ENCODE measurements at regions not wholly inside any gene's neighbourhood (a gene's known extent, or its start where the extent isn't known, plus 50 kb on each side); places are given as distances from the start of the nearest gene placed in this dataset.

GRCh38 chr2:14424478-14425390 is 207.8 kb upstream of the LRATD1 start:
- Histone ChIP-seq H3K36me3 (no peaks in the 10 kb centered on the region), H3K4me1 (no peaks in the 10 kb centered on the region), H3K27me3 (no peaks in the 10 kb centered on the region), H3K9me3 (no peaks in the 10 kb centered on the region), H3K27ac (no peak overlapping the region), H3K4me3 (no peak overlapping the region)
- intact Hi-C loops (cut with DNase I): no loop called here
- TF ChIP-seq POLR2AphosphoS5 (IDR thresholded peaks at IDR 0.05; ENCODE audit: insufficient read depth in 1 of 2, low read depth in 1 of 2) (no peak), POLR2A (IDR thresholded peaks at IDR 0.05) (no peak)
- DNase-seq (ENCODE audit: extremely low spot score in 2 of 2): no peak

- TF ChIP-seq, protein P1, sequence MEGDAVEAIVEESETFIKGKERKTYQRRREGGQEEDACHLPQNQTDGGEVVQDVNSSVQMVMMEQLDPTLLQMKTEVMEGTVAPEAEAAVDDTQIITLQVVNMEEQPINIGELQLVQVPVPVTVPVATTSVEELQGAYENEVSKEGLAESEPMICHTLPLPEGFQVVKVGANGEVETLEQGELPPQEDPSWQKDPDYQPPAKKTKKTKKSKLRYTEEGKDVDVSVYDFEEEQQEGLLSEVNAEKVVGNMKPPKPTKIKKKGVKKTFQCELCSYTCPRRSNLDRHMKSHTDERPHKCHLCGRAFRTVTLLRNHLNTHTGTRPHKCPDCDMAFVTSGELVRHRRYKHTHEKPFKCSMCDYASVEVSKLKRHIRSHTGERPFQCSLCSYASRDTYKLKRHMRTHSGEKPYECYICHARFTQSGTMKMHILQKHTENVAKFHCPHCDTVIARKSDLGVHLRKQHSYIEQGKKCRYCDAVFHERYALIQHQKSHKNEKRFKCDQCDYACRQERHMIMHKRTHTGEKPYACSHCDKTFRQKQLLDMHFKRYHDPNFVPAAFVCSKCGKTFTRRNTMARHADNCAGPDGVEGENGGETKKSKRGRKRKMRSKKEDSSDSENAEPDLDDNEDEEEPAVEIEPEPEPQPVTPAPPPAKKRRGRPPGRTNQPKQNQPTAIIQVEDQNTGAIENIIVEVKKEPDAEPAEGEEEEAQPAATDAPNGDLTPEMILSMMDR (IDR thresholded peaks at IDR 0.05): no peak
- TF ChIP-seq POLR2AphosphoS5 (IDR thresholded peaks at IDR 0.05; ENCODE audit: insufficient read depth in 1 of 2, low read depth in 1 of 2): no peak
- TF ChIP-seq POLR2A (IDR thresholded peaks at IDR 0.05): no peak
- Histone ChIP-seq H3K36me3 (no peaks in the 10 kb centered on the region), H3K27ac (no peak overlapping the region), H3K27me3 (no peaks in the 10 kb centered on the region), H3K4me1 (no peaks in the 10 kb centered on the region), H3K4me3 (no peak overlapping the region), H3K9me3 (no peaks in the 10 kb centered on the region)
- intact Hi-C loops (cut with DNase I): no loop called here
- DNase-seq (ENCODE audit: extremely low spot score in 2 of 2): no peak
Measured at GRCh38 chr2:14425869-14426268, 206.6 kb upstream of the LRATD1 start.

GRCh38 chr2:14428056-14428455 is 204.5 kb upstream of the LRATD1 start:
- Histone ChIP-seq H3K27me3 (no peaks in the 10 kb centered on the region), H3K9me3 (no peaks in the 10 kb centered on the region), H3K4me1 (no peaks in the 10 kb centered on the region), H3K4me3 (no peak overlapping the region), H3K27ac (no peak overlapping the region), H3K36me3 (no peaks in the 10 kb centered on the region)
- intact Hi-C loops (cut with DNase I): no loop called here
- TF ChIP-seq POLR2AphosphoS5 (IDR thresholded peaks at IDR 0.05; ENCODE audit: insufficient read depth in 1 of 2, low read depth in 1 of 2): no peak
- TF ChIP-seq POLR2A (IDR thresholded peaks at IDR 0.05): no peak
- TF ChIP-seq, protein P1 (IDR thresholded peaks at IDR 0.05): no peak
- DNase-seq (ENCODE audit: extremely low spot score in 2 of 2): no peak

GRCh38 chr2:14433946-14434495 is 198.5 kb upstream of the LRATD1 start:
- intact Hi-C loops (cut with DNase I): no loop called here
- TF ChIP-seq, protein P1 (IDR thresholded peaks at IDR 0.05): no peak
- TF ChIP-seq POLR2A (IDR thresholded peaks at IDR 0.05) (no peak), POLR2AphosphoS5 (IDR thresholded peaks at IDR 0.05; ENCODE audit: insufficient read depth in 1 of 2, low read depth in 1 of 2) (no peak)
- no peak for DNase-seq (ENCODE audit: extremely low spot score in 2 of 2)
- Histone ChIP-seq H3K36me3 (no peaks in the 10 kb centered on the region), H3K4me1 (no peaks in the 10 kb centered on the region), H3K27ac (no peak overlapping the region), H3K9me3 (no peaks in the 10 kb centered on the region), H3K27me3 (no peaks in the 10 kb centered on the region), H3K4me3 (no peak overlapping the region)

GRCh38 chr2:14445670-14446069 is 186.8 kb upstream of the LRATD1 start:
- no peak overlapping the region for H3K4me3 ChIP-seq
- intact Hi-C loops (cut with DNase I): no loop called here
- no peaks in the 10 kb centered on the region for H3K9me3 ChIP-seq
- no peaks in the 10 kb centered on the region for H3K36me3 ChIP-seq
- no peaks in the 10 kb centered on the region for H3K27me3 ChIP-seq
- H3K4me1 ChIP-seq: no peaks in the 10 kb centered on the region
- TF ChIP-seq POLR2A (IDR thresholded peaks at IDR 0.05) (no peak), POLR2AphosphoS5 (IDR thresholded peaks at IDR 0.05; ENCODE audit: insufficient read depth in 1 of 2, low read depth in 1 of 2) (no peak)
- TF ChIP-seq, protein P1 (IDR thresholded peaks at IDR 0.05): no peak
- H3K27ac ChIP-seq: no peak overlapping the region
- no peak for DNase-seq (ENCODE audit: extremely low spot score in 2 of 2)

Data from vagina (tissue), 2 donors.